H9 (cell line): ENCODE measurements at regions not wholly inside any gene's neighbourhood (a gene's known extent, or its start where the extent isn't known, plus 50 kb on each side); places are given as distances from the start of the nearest gene placed in this dataset.

Experiments
- DNase-seq: peaks from one replicate; pipeline ENCODE4 v3.0.0-alpha.2; 2017
- H2AFZ ChIP-seq: one replicate; pipeline ENCODE4 v1.6.1; 2013; ENCODE audit warnings: mild to moderate bottlenecking, low read length, control low read depth, moderate library complexity
- H2AK5ac ChIP-seq: 2 replicates; pipeline ENCODE4 v1.6.1; 2013; ENCODE audit warnings: low read length, control low read depth, mixed read lengths; ENCODE audit not compliant: insufficient read length
- H2BK120ac ChIP-seq: one replicate; pipeline ENCODE4 v1.6.1; 2013; ENCODE audit warnings: low read depth, mild to moderate bottlenecking, low read length, control low read depth, inconsistent platforms; ENCODE audit not compliant: poor library complexity, severe bottlenecking
- H2BK12ac ChIP-seq: 2 replicates; pipeline ENCODE4 v1.6.1; 2013; ENCODE audit warnings: low read length, control low read depth, mixed read lengths, low read depth; ENCODE audit not compliant: insufficient read length
- H2BK15ac ChIP-seq: 2 replicates; pipeline ENCODE4 v1.6.1; 2013; ENCODE audit warnings: low read depth, low read length, control low read depth
- H2BK20ac ChIP-seq: one replicate; pipeline ENCODE4 v1.6.1; 2013; ENCODE audit warnings: low read depth, mild to moderate bottlenecking, low read length, control low read depth, inconsistent platforms; ENCODE audit not compliant: poor library complexity, severe bottlenecking
- H2BK5ac ChIP-seq: 2 replicates; pipeline ENCODE4 v1.6.1; 2013; ENCODE audit warnings: low read length, control low read depth, mixed read lengths; ENCODE audit not compliant: insufficient read length
- H3K14ac ChIP-seq: 2 replicates; pipeline ENCODE4 v1.6.1; 2013; ENCODE audit warnings: low read length, control low read depth; ENCODE audit not compliant: insufficient read depth
- H3K18ac ChIP-seq: 2 replicates; pipeline ENCODE4 v1.6.1; 2013; ENCODE audit warnings: low read depth, mild to moderate bottlenecking, mixed read lengths, low read length, control low read depth; ENCODE audit not compliant: insufficient read length
- H3K23ac ChIP-seq: 2 replicates; pipeline ENCODE4 v1.6.1; 2013; ENCODE audit warnings: low read length, control low read depth, mixed read lengths, low read depth; ENCODE audit not compliant: insufficient read length
- H3K23me2 ChIP-seq: 2 replicates; pipeline ENCODE4 v1.6.1; 2013; ENCODE audit warnings: low read depth, mild to moderate bottlenecking, mixed read lengths, low read length, control low read depth; ENCODE audit not compliant: insufficient read length, poor library complexity, severe bottlenecking
- H3K27ac ChIP-seq: 2 replicates; pipeline ENCODE4 v1.5.1; 2013; ENCODE audit warnings: low read length, control low read depth, mixed read lengths, low read depth; ENCODE audit not compliant: insufficient read length
- H3K27me3 ChIP-seq: 2 replicates; pipeline ENCODE4 v1.6.1; 2013; ENCODE audit warnings: low read length, control low read depth, inconsistent platforms; ENCODE audit not compliant: insufficient read depth
- H3K4ac ChIP-seq: 2 replicates; pipeline ENCODE4 v1.6.1; 2013; ENCODE audit warnings: low read depth, mild to moderate bottlenecking, control low read depth, inconsistent platforms, low read length, moderate library complexity
- H3K4me1 ChIP-seq: 2 replicates; pipeline ENCODE4 v1.6.1; 2013; ENCODE audit warnings: low read length, control low read depth, inconsistent platforms; ENCODE audit not compliant: insufficient read depth
- H3K4me2 ChIP-seq: 2 replicates; pipeline ENCODE4 v1.6.1; 2013; ENCODE audit warnings: low read length, control low read depth, mixed read lengths; ENCODE audit not compliant: insufficient read length, insufficient read depth
- H3K56ac ChIP-seq: 2 replicates; pipeline ENCODE4 v1.6.1; 2013; ENCODE audit warnings: low read depth, mild to moderate bottlenecking, mixed read lengths, low read length, control low read depth; ENCODE audit not compliant: insufficient read length
- H3K79me1 ChIP-seq: 2 replicates; pipeline ENCODE4 v1.6.1; 2013; ENCODE audit warnings: low read depth, mild to moderate bottlenecking, moderate library complexity, low read length, control low read depth, inconsistent platforms; ENCODE audit not compliant: insufficient read depth, poor library complexity, severe bottlenecking
- H3K79me2 ChIP-seq: 2 replicates; pipeline ENCODE4 v1.6.1; 2013; ENCODE audit warnings: low read length, control low read depth, inconsistent platforms; ENCODE audit not compliant: insufficient read depth
- H3K9ac ChIP-seq: 2 replicates; pipeline ENCODE4 v1.6.1; 2013; ENCODE audit warnings: low read length, control low read depth, mixed read lengths; ENCODE audit not compliant: insufficient read length; ENCODE audit errors: extremely low read depth
- H3K9me3 ChIP-seq: one replicate; pipeline ENCODE4 v1.6.1; 2013; ENCODE audit warnings: low read depth, low read length, inconsistent platforms; ENCODE audit not compliant: control insufficient read depth
- H3T11ph ChIP-seq: one replicate; pipeline ENCODE4 v1.6.1; 2013; ENCODE audit warnings: mild to moderate bottlenecking, low read length, control low read depth, inconsistent platforms
- H4K20me1 ChIP-seq: one replicate; pipeline ENCODE4 v1.6.1; 2013; ENCODE audit not compliant: control insufficient read depth, insufficient read length, insufficient read depth
- H4K5ac ChIP-seq: 2 replicates; pipeline ENCODE4 v1.6.1; 2013; ENCODE audit warnings: low read depth, mild to moderate bottlenecking, mixed read lengths, low read length, control low read depth; ENCODE audit not compliant: insufficient read length
- H4K8ac ChIP-seq: replicated peaks from 2 replicates; pipeline ENCODE4 v1.6.1; 2013; ENCODE audit warnings: low read length, control low read depth, mixed read lengths, low read depth; ENCODE audit not compliant: insufficient read length
- H4K91ac ChIP-seq: 2 replicates; pipeline ENCODE4 v1.6.1; 2013; ENCODE audit warnings: low read depth, mild to moderate bottlenecking, moderate library complexity, mixed read lengths, low read length, control low read depth; ENCODE audit not compliant: insufficient read length
- H3K27ac Mint-ChIP-seq, 3 experiments: 2 replicates in 2 of 3; 3 replicates in 1 of 3; pipeline ENCODE4 v1.8.0; 2020 to 2021; ENCODE audit warnings: mixed read lengths in 3 of 3, mild to moderate bottlenecking in 1 of 3, moderate library complexity in 1 of 3
- H3K27me3 Mint-ChIP-seq: 2 replicates; pipeline ENCODE4 v1.8.0; 2021; ENCODE audit warnings: low read depth, mild to moderate bottlenecking, moderate library complexity, mixed read lengths
- H3K36me3 Mint-ChIP-seq, 3 experiments: 2 replicates in 2 of 3; 3 replicates in 1 of 3; pipeline ENCODE4 v1.8.0; 2020 to 2021; ENCODE audit warnings: low read depth in 3 of 3, mixed read lengths in 3 of 3; ENCODE audit not compliant: insufficient read depth in 1 of 3
- H3K4me1 Mint-ChIP-seq, 2 experiments: 2 replicates each; pipeline ENCODE4 v1.8.0; 2020; ENCODE audit warnings: mixed read lengths in 2 of 2
- H3K4me3 Mint-ChIP-seq, 2 experiments: 2 replicates in 1 of 2; 3 replicates in 1 of 2; pipeline ENCODE4 v1.8.0; 2020 to 2021; ENCODE audit warnings: mild to moderate bottlenecking in 2 of 2, mixed read lengths in 2 of 2, moderate library complexity in 1 of 2
- H3K9me3 Mint-ChIP-seq, 2 experiments: 2 replicates in 1 of 2; 3 replicates in 1 of 2; pipeline ENCODE4 v1.8.0; 2020; ENCODE audit warnings: mild to moderate bottlenecking in 2 of 2, mixed read lengths in 2 of 2, moderate library complexity in 1 of 2
- CTCF ChIP-seq: fragments of 200-600 bp; sonication (generic); conservative IDR thresholded peaks from 3 replicates; pipeline ENCODE4 v1.8.0; 2021; ENCODE audit warnings: antibody characterized with exemption, mild to moderate bottlenecking
- WGBS: extraction: QIAGEN DNeasy Blood & Tissue Kit; methylation state at CpG from one replicate; pipeline ENCODE4 v1.1.7; 2013; ENCODE audit warnings: missing lambda C conversion rate, low lambda C conversion rate, mixed read lengths; ENCODE audit not compliant: insufficient read length; ENCODE audit errors: extremely low coverage; 5-methylcytosine and 5-hydroxymethylcytosine counted together

- peaks cover 0 to 1% of the 10 kb centered on the region in 2 experiments; a peak in 1 of 5 replicates for H3K9me3 Mint-ChIP-seq
- Histone ChIP-seq H4K91ac (no peak overlapping the region), H3K23ac (no peak overlapping the region), H3T11ph (no peak overlapping the region), H3K4me2 (peak overlapping the region; percentile 44), H2BK5ac (no peak overlapping the region), H4K8ac (no peak overlapping the region), H2AFZ (peak overlapping the region; percentile 75), H3K4me1 (peaks cover 13% of the 10 kb centered on the region), H3K27me3 (no peaks in the 10 kb centered on the region), H2BK15ac (no peak overlapping the region), H3K9ac (no peak overlapping the region), H2BK20ac (no peak overlapping the region), H3K9me3 (no peaks in the 10 kb centered on the region), H3K14ac (no peak overlapping the region), H3K4ac (no peak overlapping the region), H3K56ac (no peak overlapping the region), H4K5ac (no peak overlapping the region), H3K23me2 (no peaks in the 10 kb centered on the region), H4K20me1 (no peaks in the 10 kb centered on the region), H2BK120ac (no peak overlapping the region), H3K18ac (no peak overlapping the region), H3K79me2 (no peaks in the 10 kb centered on the region), H3K79me1 (no peaks in the 10 kb centered on the region), H2AK5ac (no peak overlapping the region), H2BK12ac (no peak overlapping the region), H3K27ac (no peak overlapping the region)
- H3K27ac Mint-ChIP-seq, result no peak overlapping the region
- H3K36me3 Mint-ChIP-seq, result no peaks in the 10 kb centered on the region; a peak in 2 of 7 replicates
- H3K27me3 Mint-ChIP-seq, result no peaks in the 10 kb centered on the region
- no CpG with 5 or more reads among the region's 9 CpGs for WGBS
- peaks cover 33 to 34% of the 10 kb centered on the region in 2 experiments for H3K4me1 Mint-ChIP-seq
- TF ChIP-seq CTCF, result peak; percentile 88
- no peak overlapping the region for H3K4me3 Mint-ChIP-seq
- DNase-seq, result peak; percentile 78
These were observed 2124.9 kb downstream of the MAT2B start for GRCh38 chr5:165630261-165630778.
